NCI-H1417 (cell line): ENCODE measurements at regions not wholly inside any gene's neighbourhood (a gene's known extent, or its start where the extent isn't known, plus 50 kb on each side); places are given as distances from the start of the nearest gene placed in this dataset.

Experiments used
- DNase-seq, 3 experiments: peaks; one replicate each; lab custom pipeline; 2025; lab: John Stamatoyannopoulos, UW

DNA sequence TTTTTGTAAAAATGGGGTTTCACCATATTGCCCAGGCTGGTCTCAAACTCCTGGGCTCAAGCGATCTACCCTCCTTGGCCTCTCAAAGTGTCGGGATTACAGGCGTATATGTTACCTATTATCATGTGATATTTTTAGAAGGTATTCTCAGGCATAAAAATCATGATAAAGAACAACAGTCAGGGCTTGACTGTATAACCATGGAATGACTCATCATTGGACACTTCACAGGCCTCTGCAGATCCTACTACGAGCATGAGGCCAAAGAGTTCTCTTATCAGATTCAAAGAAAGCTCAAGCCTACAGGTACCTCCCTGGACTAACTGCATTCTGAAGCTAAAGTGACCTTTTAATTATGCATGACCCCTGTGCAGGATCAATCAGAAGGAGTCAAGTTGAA is 91.7 kb upstream of the PRICKLE2 start:
- DNase-seq: no peak

DNA sequence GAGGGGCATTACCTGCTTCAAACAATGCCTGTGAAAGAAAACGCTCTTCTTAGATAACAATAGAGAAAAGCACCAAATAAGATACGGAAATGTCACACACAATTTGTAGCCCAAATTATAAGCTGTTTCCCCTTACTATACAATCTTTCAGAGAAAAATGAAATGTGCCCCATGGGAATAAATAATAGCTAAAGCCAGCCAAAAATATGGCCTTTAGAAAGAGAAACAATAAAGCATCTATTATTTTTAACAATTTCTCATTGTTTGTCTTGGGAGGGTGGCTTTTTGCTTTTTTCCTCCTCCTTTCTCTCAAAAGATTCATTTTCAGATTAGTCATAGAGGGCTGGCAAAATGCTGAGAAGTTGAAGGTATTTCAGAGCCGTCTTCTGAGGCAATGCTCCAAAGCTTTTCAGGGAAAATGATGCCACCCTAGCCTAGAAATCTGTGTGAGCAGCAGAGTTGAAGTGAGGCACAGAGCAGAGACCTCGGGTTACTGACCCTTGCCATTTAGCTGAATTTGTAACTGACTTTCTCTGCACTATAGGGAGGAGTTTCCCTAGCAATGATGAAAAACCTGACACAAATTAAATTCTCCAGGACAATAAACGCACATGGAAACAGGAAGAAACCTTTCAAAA is 86.3 kb upstream of the PRICKLE2 start:
- DNase-seq: no peak

DNA sequence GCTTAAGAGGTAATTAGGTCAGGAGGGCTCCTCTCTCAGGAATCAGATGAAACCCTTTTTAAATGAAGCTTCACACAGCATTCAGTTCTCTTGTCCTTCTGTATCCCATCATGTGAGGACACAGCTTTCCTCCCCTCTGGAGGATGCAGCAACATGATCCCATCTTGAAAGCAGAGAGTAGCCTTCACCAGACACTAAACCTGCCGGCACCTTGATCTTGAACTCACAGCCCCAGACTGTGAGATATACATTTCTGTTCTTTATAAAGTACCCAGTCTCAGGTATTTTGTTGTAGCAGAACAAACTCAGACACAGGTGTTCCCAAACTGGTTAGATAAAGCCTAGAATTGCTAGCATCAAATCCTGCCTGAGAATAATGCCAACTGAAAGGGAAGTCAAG is 83.7 kb upstream of the PRICKLE2 start:
- DNase-seq: no peak

DNA sequence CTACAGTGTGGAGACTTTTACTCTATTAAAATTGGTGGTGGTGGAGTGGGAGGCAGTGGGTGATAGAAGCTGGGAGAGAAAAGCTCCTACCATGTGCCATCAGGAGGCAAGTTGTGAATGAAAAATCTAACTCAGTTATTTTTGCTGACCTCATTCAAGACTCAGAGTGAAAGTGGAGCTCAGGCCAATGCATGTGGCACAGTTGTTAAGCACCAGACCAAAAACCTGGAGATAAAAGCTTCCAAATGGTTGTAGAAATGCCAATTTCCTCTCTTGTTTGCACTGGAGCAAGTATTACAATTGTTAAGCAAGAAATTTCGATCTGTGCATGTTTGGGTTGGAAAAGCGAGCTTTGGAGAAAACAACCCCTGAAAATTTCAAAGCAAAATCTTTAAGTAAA is 81.5 kb upstream of the PRICKLE2 start:
- DNase-seq: no peak

DNA sequence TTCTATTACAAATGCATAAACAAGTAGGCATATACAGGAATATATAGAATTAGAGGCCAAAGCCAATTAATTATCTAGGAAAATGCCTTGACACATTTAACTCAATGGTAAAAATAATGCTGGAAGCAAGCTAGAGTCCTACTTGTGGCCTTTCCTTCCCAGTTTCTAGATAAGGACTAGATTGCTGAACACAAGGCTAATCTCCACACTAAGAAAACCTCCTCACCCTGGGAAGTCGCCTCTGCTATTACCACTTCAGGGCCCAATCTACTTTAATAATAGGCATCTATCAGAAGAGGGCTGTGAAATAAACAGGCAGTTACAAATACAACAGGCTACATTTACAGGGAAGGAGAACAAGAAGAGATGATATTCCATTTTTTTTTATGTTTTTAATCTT is 80.5 kb upstream of the PRICKLE2 start:
- no peak for DNase-seq

DNA sequence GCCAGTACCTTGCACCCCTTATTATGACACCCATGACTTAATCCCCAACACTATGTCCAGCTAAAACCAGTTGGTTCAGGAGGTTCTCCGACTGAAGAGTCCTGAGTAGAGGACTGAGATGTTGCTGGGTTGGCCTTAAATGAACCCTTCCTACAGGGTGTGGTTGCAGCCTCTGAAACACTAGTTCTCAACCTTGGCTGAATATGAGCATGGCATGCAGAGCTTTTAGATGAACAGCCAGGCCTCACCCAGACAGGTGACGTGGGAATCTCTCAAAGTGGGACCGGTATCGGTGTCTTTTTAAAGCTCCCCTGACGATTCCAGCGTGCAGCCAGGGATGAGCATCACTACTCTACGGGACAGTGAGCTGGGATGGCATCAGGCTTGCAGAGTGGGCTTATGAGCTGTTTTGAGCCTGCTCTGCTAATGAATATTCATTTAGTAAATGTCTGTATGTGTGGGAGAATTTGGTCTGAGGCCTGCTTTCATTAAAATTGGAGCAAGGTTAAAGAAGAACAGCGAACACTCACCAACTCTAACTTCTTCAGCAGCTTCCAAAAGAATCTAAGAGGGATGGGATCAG is 79.7 kb upstream of the PRICKLE2 start:
- DNase-seq: no peak

DNA sequence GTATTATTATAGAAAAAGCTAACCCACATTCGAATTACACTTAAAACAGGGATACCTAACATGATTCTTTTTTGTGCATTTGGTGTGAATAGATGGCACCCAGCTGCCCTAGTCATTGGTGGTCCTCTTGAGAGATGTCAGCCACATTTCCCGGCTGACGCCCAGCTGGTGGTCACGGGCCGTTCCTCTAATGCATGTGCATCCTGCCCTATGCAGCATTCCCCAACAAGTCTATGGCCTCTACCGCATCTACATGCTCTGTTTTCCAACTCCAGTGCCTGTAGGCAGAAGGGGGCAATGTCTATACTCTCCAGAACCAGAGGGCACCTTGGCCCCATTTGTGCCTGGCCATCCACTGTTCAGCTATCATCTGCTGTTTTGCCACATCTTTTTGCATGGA is 78.6 kb upstream of the PRICKLE2 start:
- DNase-seq: no peak

DNA sequence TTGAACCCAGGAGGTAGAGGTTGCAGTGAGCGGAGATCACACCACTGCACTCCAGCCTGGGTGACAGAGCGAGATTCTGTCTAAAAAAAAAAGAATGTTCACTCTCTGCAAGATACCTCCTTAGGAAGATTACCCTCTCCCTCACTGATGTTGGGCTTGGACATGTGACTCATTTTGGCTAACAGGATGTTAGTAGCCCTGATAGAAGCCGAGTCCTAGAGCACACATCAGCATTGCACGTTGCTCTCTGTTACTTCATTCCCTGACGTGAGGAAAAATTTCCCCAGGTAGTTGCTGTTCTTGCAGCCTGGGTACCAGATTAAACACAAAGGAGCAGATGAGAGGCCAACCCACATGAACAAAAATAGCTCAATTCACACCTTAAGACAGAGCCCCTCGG is 78.1 kb upstream of the PRICKLE2 start:
- DNase-seq: no peak

DNA sequence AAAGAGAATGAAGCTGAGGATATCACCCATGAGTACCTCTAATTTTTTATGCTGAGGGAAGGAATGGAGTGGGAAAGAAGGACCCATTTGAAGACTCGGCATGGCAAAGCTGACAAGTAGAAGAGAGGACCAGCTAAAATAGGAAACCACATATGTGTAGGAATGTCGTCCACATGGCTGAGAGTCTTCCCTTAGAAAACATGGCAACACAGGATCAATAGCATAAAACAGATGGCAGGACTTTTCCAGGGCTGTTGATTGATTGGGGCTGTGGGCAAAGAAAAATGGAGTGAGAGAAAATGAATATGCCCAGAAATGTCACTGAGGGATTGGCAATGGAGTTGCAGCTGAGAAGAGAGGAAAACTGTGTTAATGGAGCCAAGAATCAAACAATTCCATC is 76.2 kb upstream of the PRICKLE2 start:
- DNase-seq: no peak

DNA sequence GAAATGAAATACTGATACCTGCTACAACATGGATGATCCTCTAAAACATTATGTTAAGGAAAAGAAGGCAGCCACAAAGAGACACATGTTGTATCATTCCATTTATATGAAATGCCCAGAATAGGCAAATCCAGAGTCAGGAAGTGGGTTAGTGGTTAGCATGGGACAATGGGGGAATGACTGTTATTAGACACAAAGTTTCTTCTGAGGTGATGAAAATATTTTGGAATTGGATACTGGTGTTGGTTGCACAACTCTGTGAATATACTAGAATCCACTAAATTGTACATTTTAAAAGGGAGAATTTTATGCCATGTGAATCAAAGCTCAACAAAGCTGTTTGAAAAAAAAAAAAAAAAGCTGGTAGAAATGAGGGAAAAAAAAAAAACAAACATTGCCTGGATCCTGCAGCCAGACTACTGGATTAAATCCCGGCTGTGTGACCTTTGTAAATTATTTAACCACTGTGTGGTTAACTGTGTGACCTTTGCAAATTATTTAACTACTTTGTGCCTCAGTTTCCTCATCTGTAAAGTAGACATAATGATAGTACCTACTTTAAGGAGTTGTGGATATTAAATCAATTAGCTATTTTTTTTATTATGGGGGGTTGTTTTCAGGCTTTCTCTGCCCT is 75.6 kb upstream of the PRICKLE2 start:
- no peak for DNase-seq

DNA sequence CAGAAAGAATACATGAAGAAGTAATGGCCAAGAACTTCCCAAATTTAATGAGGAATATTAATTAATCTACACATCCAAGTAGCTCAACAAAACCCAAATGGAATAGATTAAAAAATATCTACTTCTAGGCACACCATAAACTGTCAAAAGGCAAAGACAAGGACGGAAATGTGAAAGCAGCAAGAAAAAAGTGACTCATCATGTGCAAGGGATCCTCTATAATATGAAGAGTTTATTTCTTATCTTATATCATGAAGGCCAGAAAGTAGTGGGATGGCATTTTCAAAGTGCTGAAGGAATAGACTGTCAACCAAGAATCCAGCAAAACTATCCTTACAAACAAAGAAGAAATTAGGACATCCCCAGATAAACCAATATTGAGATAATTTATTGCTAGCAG is 73.9 kb upstream of the PRICKLE2 start:
- DNase-seq: no peak

DNA sequence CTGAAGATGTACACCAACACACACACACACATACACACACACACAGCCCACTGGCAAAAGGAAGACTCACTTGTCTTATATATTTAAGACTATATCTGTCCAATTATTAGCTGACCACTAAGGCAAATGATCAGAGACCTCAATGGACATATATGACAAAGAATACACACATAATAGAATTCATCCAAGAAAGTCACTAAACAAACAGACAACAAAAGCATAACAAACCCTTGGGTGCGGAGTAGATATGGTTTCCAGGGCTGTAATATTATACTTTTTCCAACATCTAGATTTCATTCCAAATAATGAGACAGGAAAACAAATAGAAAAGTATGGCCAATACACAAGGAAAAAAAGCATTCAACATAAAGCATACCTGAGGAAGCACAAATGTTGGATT is 72.3 kb upstream of the PRICKLE2 start:
- no peak for DNase-seq

DNA sequence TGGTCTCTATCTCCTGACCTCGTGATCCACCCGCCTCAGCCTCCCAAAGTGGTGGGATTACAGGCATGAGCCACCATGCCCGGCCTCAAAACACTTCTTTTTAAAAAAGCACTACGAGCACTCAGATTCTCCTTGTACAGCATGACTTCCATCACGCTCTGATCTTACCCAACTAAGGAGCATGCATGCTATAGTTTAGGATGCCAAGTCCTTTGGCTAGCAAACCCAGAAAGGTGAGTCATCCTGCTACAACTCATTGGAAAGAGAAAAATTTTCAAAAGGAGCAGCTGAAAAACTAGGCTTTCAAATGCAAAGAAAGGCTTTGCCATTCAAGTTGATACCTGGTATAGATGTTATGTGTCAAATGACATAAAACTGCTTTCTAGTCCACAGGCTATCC is 70.3 kb upstream of the PRICKLE2 start:
- no peak for DNase-seq

DNA sequence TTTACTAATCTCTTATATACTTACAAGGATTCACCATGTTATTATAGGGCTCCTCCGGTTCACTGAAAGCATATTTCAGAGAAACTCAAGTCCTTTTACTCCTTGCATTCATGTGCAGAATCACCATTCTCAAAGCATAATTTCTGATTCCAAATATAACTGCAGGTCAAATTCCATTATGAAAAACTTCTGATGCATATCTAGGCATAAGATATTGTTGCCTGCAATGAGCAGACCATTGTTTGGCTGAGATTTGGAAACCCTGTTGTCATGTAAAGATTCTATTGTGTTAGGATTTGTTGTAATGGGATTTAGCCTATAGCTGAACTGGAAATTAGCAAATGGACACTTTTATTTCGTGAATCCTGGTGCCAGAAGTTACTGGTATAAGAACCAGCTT is 69.5 kb upstream of the PRICKLE2 start:
- no peak for DNase-seq

DNA sequence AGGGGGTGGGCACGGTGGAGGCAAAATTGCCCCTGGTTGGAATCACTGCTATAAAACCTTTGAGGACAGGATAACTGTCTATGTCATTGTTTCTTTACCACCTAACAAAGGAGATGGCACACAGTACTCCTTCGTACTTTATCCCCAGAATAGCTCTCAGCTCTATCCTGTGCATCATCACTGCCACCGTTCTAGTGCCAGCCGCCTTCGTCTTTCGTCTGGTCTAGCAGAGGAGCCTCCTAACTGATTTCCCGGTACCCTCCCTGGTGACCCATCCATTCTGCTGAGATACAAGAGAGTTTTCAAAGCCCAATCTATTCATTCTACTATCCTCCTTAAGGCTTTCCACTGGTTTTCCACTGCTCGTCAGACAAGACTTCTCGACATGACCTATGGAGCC is 67.9 kb upstream of the PRICKLE2 start:
- DNase-seq: no peak

DNA sequence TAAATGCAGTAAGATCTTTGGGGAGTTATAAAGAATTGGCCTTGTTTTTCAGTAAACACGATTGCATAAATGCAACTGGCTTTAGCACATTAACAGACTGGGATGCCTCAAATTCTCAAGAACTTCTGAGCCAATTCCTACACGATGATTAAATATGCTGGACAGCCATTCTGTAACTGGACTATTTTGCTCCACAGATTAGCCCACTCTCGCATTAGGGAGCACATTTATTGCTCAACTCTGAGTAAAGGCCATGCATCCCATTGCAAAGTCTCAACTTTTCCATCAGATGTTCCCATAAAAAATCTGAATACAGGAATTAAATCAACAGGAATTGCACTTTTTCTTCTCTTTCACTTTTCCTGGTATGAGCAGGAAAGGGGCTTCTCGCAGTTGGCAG is 66.7 kb upstream of the PRICKLE2 start:
- DNase-seq: no peak

DNA sequence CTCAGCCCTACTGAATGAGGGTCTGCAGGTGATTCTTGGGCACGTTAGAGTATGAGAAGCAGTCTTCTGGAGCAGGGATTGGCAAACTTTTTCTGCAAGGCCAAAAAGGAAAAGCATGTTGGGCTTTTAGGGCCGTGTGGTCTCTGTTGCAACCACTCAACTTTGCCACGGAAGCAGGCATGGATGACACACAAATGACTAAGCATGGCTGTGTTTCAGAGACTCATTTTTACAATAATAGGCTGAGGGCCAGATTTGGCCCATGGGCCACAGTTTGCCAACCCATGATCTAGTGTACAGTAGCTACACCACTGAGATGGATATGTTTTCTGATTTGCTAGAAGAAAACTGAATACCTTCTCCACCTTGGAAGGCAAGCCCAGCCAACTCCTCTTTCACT is 66.1 kb upstream of the PRICKLE2 start:
- no peak for DNase-seq

DNA sequence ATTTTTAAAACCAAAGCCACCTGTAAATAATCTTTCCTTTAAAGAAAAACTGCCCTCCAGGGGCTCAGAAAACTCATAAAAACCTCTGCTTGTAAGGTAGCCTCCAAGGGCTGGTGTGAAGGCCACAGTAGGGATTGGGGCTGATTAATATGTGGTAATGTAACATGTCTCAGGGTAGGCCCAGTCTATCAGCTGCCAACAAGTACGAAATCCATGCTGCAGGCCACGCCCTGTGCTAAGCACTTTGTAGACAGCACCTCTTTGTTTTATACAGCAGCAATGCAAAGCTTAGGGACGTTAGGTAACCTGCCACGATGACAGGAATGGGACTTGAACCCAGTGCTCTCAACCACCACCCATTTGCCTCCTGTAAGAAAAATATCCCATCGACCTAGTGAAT is 65.6 kb upstream of the PRICKLE2 start:
- no peak for DNase-seq

DNA sequence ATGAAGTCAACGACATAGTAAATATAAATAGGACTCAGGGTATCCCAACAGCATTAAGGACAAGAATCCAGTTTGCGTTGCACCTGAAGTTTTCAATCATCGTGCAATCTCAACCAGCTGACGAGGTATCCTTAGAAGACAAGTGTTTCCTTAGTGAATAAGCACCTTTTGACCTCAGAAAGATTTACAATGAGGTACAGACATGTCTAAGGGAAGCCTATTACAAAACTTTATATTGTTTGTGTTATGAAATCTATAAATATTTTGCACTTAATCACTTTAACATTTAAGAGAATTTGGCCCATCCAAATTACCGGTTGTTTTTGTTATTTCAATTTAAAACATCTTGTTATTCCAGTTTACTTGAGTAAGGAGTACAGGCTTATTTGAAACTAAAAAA is 64.9 kb upstream of the PRICKLE2 start:
- no peak for DNase-seq

DNA sequence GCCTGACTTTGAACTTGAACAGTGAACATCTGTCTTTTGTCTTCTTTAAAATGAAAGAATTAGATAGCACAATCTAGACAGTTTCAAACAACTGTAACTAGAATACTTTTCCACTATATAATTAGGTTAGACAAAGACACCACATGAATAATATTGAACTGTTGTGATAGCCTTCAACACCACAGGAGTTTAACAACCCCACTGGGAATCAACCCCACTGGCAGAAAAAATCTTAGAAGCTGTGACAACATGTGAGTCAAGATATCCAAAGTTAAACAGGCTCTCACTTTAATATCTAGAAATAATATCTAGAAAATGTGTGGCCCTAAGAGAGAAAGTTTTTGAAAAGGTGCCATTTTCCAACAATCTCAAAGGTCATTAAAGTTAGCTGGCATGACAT is 64.4 kb upstream of the PRICKLE2 start:
- no peak for DNase-seq

DNA sequence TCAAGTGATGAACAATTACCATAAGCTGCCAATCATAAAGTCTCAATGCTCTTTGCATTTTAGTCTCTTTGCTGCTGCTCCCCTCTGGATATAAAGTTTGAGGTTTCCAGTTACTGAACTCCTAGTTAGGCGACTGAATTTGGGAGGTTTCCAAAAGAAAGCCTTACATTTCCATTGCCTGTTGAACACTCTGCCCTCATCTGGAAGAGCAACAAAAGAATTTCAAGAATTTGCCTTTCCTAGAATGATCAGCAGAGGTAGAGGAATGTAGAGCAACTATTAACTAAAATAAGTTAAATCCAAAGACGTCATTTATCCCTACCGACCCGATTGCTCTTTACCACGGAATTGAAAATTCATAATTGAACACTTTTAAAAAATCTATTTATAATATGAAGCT is 53.4 kb upstream of the PRICKLE2 start:
- DNase-seq: no peak

DNA sequence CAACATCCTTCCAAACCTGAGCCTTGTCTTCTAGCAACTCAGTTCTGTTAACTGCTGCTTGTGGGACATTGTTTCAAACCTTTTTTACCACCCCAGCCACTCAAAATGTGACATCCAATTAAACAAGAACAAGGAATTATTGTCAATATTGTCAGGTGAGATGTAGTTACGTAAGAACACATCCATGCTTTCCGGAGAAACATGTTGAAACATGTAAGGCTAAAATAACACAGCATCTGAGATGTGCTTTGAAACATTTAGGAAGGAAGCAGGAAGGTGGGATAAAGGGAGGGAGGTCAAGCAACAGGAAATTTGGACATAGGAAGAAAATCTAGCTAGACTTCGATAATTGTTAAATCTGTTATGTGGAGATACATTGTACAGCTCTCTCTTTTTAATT is 50.9 kb upstream of the PRICKLE2 start:
- peak in 1 of 3 experiments; percentile 15 for DNase-seq
